ENCODE measurements at regions not wholly inside any gene's neighbourhood (a gene's known extent, or its start where the extent isn't known, plus 50 kb on each side); places are given as distances from the start of the nearest gene placed in this dataset.

- no peak for TF ChIP-seq POLR2A (IDR thresholded peaks at IDR 0.05; ENCODE audit: borderline replicate concordance, extremely low read depth, insufficient read depth, insufficient read length)
- no peak for TF ChIP-seq SRF (IDR thresholded peaks at IDR 0.05; ENCODE audit: low read depth)
- TF ChIP-seq SIN3A (IDR thresholded peaks at IDR 0.05; ENCODE audit: low read depth) = no peak
- TF ChIP-seq EZH2phosphoT487 (IDR thresholded peaks at IDR 0.05; ENCODE audit: borderline replicate concordance) = no peak
- TF ChIP-seq CTCF (IDR thresholded peaks at IDR 0.05 in 2 of 3, conservative IDR thresholded peaks at IDR 0.05 in 1 of 3; ENCODE audit: borderline replicate concordance in 1 of 3, insufficient read depth in 1 of 3, low read depth in 2 of 3, low read length in 2 of 3) = no peak
- TF ChIP-seq ZNF274 (IDR thresholded peaks at IDR 0.05; ENCODE audit: low read depth, low read length) = no peak
- TF ChIP-seq EZH2 (IDR thresholded peaks at IDR 0.05) = no peak
- TF ChIP-seq REST (IDR thresholded peaks at IDR 0.05; ENCODE audit: low read depth) = no peak
- no peak for TF ChIP-seq MAX (IDR thresholded peaks at IDR 0.05)
- TF ChIP-seq JUND (IDR thresholded peaks at IDR 0.05) = no peak
- no peak for TF ChIP-seq ATF3 (IDR thresholded peaks at IDR 0.05)
- no peak for TF ChIP-seq ELF1 (IDR thresholded peaks at IDR 0.05; ENCODE audit: borderline replicate concordance, low read depth)
- no peak for TF ChIP-seq RAD21 (IDR thresholded peaks at IDR 0.05; ENCODE audit: low read depth)
Measured at GRCh38 chr9:87283585-87283984, 214.1 kb upstream of the DAPK1 start.

Measured in HCT116 (cell line).